ENCODE measurements at regions not wholly inside any gene's neighbourhood (a gene's known extent, or its start where the extent isn't known, plus 50 kb on each side); places are given as distances from the start of the nearest gene placed in this dataset.

- TF ChIP-seq POLR2A (IDR thresholded peaks at IDR 0.05) (no peak), CTCF (IDR thresholded peaks at IDR 0.05) (no peak)
Measured at GRCh38 chr3:4042070-4042469, 242.8 kb downstream of the LRRN1 start.

Measured in tibial nerve (tissue), 3 donors.